ENCODE measurements at regions not wholly inside any gene's neighbourhood (a gene's known extent, or its start where the extent isn't known, plus 50 kb on each side); places are given as distances from the start of the nearest gene placed in this dataset.

DNA sequence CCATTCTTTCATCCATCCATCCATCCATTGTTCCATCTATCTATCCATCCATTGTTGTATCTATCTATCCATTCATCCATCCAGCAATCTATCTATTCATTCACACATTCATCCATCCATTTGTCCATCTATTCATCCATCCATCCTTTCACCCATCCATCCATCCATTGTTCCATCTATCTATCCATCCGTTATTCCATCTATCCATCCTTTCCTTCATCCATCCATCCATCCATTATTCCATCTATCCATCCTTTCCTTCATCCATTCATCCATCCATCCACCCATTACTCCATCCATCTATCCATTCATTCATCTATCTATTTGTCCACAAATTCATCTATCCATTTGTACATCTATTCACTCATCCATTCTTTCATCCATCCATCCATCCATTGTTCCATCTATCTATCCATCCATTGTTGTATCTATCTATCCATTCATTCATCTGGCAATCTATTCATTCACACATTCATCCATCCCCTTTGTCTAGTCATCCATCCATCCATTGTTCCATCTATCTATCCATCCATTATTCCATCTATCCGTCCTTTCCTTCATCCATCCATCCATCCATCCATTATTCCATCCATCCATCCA is 65.9 kb upstream of the ANO1 start:
- Histone ChIP-seq H3K27me3 (ENCODE audit: control insufficient read depth, insufficient read depth, low read length) (no peaks in the 10 kb centered on the region; the same call in none of the 2 replicates), H3K4me3 (ENCODE audit: low read depth in 2 of 2, low read length in 2 of 2) (no peak overlapping the region), H3K4me1 (ENCODE audit: control insufficient read depth, insufficient read depth, low read length) (no peaks in the 10 kb centered on the region), H3K36me3 (ENCODE audit: control insufficient read depth, insufficient read depth, low read length) (no peaks in the 10 kb centered on the region), H3K27ac (ENCODE audit: low read length) (no peak overlapping the region), H3K9me3 (ENCODE audit: control insufficient read depth, insufficient read depth, low read depth, low read length) (no peaks in the 10 kb centered on the region)
- in situ Hi-C loops (cut with HindIII; ENCODE audit: low pct_unique_long_range_greater_than_20kb, low sequenced_read_pairs) (no loop called here), intact Hi-C loops (cut with micrococcal nuclease; ENCODE audit: unreplicated experiment) (no loop called here)
- ChIA-PET CTCF (no interaction called here), POLR2A (no interaction called here)
- DNase-seq (ENCODE audit: low read depth, low spot score): no peak
- BruUV-seq (replicated peaks): no TSS peak
- no peak for TF ChIP-seq SIN3A (IDR thresholded peaks at IDR 0.05; ENCODE audit: borderline replicate concordance, insufficient read depth, low read depth, low read length)
- TF ChIP-seq POLR2AphosphoS5 (IDR thresholded peaks at IDR 0.05; ENCODE audit: low read depth, low read length): no peak
- no peak for TF ChIP-seq REST (IDR thresholded peaks at IDR 0.05; ENCODE audit: insufficient read depth in 1 of 2, low read depth in 2 of 2, low read length in 1 of 2)
- TF ChIP-seq TCF7L2 (IDR thresholded peaks at IDR 0.05; ENCODE audit: low read depth, low read length): no peak
- TF ChIP-seq, protein P1, sequence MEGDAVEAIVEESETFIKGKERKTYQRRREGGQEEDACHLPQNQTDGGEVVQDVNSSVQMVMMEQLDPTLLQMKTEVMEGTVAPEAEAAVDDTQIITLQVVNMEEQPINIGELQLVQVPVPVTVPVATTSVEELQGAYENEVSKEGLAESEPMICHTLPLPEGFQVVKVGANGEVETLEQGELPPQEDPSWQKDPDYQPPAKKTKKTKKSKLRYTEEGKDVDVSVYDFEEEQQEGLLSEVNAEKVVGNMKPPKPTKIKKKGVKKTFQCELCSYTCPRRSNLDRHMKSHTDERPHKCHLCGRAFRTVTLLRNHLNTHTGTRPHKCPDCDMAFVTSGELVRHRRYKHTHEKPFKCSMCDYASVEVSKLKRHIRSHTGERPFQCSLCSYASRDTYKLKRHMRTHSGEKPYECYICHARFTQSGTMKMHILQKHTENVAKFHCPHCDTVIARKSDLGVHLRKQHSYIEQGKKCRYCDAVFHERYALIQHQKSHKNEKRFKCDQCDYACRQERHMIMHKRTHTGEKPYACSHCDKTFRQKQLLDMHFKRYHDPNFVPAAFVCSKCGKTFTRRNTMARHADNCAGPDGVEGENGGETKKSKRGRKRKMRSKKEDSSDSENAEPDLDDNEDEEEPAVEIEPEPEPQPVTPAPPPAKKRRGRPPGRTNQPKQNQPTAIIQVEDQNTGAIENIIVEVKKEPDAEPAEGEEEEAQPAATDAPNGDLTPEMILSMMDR (IDR thresholded peaks at IDR 0.05): no peak
- no peak for ATAC-seq

GRCh38 chr11:70014291-70014690 is 63.8 kb upstream of the ANO1 start:
- Histone ChIP-seq H3K27me3 (ENCODE audit: control insufficient read depth, insufficient read depth, low read length) (no peaks in the 10 kb centered on the region; the same call in none of the 2 replicates), H3K27ac (ENCODE audit: low read length) (no peak overlapping the region), H3K36me3 (ENCODE audit: control insufficient read depth, insufficient read depth, low read length) (no peaks in the 10 kb centered on the region), H3K4me3 (ENCODE audit: low read depth in 2 of 2, low read length in 2 of 2) (no peak overlapping the region), H3K4me1 (ENCODE audit: control insufficient read depth, insufficient read depth, low read length) (no peaks in the 10 kb centered on the region), H3K9me3 (ENCODE audit: control insufficient read depth, insufficient read depth, low read depth, low read length) (no peaks in the 10 kb centered on the region)
- no peak for ATAC-seq
- TF ChIP-seq TCF7L2 (IDR thresholded peaks at IDR 0.05; ENCODE audit: low read depth, low read length): no peak
- TF ChIP-seq SIN3A (IDR thresholded peaks at IDR 0.05; ENCODE audit: borderline replicate concordance, insufficient read depth, low read depth, low read length): no peak
- TF ChIP-seq, protein P1 (IDR thresholded peaks at IDR 0.05): no peak
- TF ChIP-seq REST (IDR thresholded peaks at IDR 0.05; ENCODE audit: insufficient read depth in 1 of 2, low read depth in 2 of 2, low read length in 1 of 2): no peak
- TF ChIP-seq POLR2AphosphoS5 (IDR thresholded peaks at IDR 0.05; ENCODE audit: low read depth, low read length): no peak
- intact Hi-C loops (cut with micrococcal nuclease; ENCODE audit: unreplicated experiment): no loop called here
- in situ Hi-C loops (cut with HindIII; ENCODE audit: low pct_unique_long_range_greater_than_20kb, low sequenced_read_pairs): no loop called here
- CTCF ChIA-PET: no interaction called here
- DNase-seq (ENCODE audit: low read depth, low spot score): no peak
- no TSS peak for BruUV-seq (replicated peaks)
- POLR2A ChIA-PET: no interaction called here

Data from Panc1 (cell line).